HL-60 (cell line): ENCODE measurements at regions not wholly inside any gene's neighbourhood (a gene's known extent, or its start where the extent isn't known, plus 50 kb on each side); places are given as distances from the start of the nearest gene placed in this dataset.

ENCODE experiments used
- POLR2AphosphoS5 ChIP-seq: IDR thresholded peaks from 2 replicates; pipeline ENCODE4 v1.6.1; 2012; ENCODE audit warnings: low read depth
- TF ChIP-seq, protein P1 (sequence below): IDR thresholded peaks from one replicate; pipeline ENCODE4 v1.5.1; 2011; ENCODE audit warnings: low read length, control low read depth, inconsistent platforms; ENCODE audit not compliant: insufficient read depth

DNA sequence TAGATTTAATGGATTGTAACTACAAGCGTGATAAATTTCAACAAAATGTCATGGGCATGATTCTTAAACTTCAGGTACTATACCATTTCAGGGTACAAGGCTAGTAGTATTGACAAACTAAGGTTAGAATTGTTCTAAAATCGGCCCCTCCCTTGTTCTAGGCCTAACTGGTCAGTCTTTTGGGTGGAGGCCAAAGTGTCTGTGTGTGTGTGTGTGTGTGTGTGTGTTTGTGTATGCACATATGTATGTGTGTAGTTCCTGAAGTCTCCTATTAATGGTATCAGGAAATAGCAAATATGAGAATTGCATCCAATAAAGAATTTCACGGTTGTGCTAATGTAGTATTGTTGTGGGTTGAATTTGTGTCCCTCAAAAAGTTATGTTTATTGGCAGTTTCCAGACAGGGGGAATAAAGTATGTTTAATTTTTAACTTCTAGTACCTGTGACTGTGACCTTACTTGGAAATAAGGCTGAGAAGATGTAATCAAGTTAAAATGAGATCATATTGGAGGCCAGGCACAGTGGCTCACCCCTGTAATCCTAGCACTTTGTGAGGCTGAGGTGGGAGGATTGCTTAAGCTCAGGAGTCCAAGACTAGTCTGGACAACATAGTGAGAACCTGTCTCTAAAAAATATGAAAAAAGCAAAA is 119.2 kb downstream of the KLF5 start:
- TF ChIP-seq, protein P1, sequence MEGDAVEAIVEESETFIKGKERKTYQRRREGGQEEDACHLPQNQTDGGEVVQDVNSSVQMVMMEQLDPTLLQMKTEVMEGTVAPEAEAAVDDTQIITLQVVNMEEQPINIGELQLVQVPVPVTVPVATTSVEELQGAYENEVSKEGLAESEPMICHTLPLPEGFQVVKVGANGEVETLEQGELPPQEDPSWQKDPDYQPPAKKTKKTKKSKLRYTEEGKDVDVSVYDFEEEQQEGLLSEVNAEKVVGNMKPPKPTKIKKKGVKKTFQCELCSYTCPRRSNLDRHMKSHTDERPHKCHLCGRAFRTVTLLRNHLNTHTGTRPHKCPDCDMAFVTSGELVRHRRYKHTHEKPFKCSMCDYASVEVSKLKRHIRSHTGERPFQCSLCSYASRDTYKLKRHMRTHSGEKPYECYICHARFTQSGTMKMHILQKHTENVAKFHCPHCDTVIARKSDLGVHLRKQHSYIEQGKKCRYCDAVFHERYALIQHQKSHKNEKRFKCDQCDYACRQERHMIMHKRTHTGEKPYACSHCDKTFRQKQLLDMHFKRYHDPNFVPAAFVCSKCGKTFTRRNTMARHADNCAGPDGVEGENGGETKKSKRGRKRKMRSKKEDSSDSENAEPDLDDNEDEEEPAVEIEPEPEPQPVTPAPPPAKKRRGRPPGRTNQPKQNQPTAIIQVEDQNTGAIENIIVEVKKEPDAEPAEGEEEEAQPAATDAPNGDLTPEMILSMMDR, result no peak
- no peak for TF ChIP-seq POLR2AphosphoS5
